Ishikawa (cell line): ENCODE measurements at regions not wholly inside any gene's neighbourhood (a gene's known extent, or its start where the extent isn't known, plus 50 kb on each side); places are given as distances from the start of the nearest gene placed in this dataset.

Experiments used
- CEBPB ChIP-seq: IDR thresholded peaks from 2 replicates; pipeline ENCODE4 v1.6.1; 2012
- CREB1 ChIP-seq: IDR thresholded peaks from 2 replicates; pipeline ENCODE4 v1.6.1; 2012; ENCODE audit warnings: low read depth
- EGR1 ChIP-seq: IDR thresholded peaks from 2 replicates; pipeline ENCODE4 v1.6.1; 2012
- EP300 ChIP-seq: IDR thresholded peaks from 2 replicates; pipeline ENCODE4 v1.6.1; 2012; ENCODE audit warnings: borderline replicate concordance
- FOXM1 ChIP-seq: IDR thresholded peaks from 2 replicates; pipeline ENCODE4 v1.6.1; 2012; ENCODE audit warnings: low read depth, borderline replicate concordance
- MAX ChIP-seq: IDR thresholded peaks from 2 replicates; pipeline ENCODE4 v1.6.1; 2012
- NFIC ChIP-seq: IDR thresholded peaks from 2 replicates; pipeline ENCODE4 v1.6.1; 2012
- RAD21 ChIP-seq: IDR thresholded peaks from 2 replicates; pipeline ENCODE4 v1.6.1; 2012; ENCODE audit warnings: low read depth
- REST ChIP-seq: IDR thresholded peaks from 2 replicates; pipeline ENCODE4 v1.6.1; 2012; ENCODE audit warnings: low read depth, mild to moderate bottlenecking
- TAF1 ChIP-seq: IDR thresholded peaks from 2 replicates; pipeline ENCODE4 v1.6.1; 2012; ENCODE audit warnings: low read depth, mild to moderate bottlenecking
- TCF12 ChIP-seq: IDR thresholded peaks from 2 replicates; pipeline ENCODE4 v1.6.1; 2012; ENCODE audit warnings: low read depth
- TEAD4 ChIP-seq: IDR thresholded peaks from 2 replicates; pipeline ENCODE4 v1.6.1; 2012
- USF1 ChIP-seq: IDR thresholded peaks from 2 replicates; pipeline ENCODE4 v1.6.1; 2012
- YY1 ChIP-seq: IDR thresholded peaks from 2 replicates; pipeline ENCODE4 v1.6.1; 2012; ENCODE audit warnings: low read depth
- ZBTB7A ChIP-seq: IDR thresholded peaks from 2 replicates; pipeline ENCODE4 v1.6.1; 2012; ENCODE audit warnings: low read depth

GRCh38 chr18:56152551-56153310 lies 485.7 kb downstream of the TXNL1 start:
- TF ChIP-seq CREB1 (no peak), TAF1 (no peak), EGR1 (no peak), FOXM1 (no peak), USF1 (no peak), MAX (no peak)

GRCh38 chr18:56148373-56148772 lies 490.0 kb downstream of the TXNL1 start:
- TF ChIP-seq USF1 (no peak), ZBTB7A (no peak), TCF12 (no peak), TEAD4 (no peak), EGR1 (no peak), FOXM1 (no peak), RAD21 (no peak), EP300 (no peak), REST (no peak), TAF1 (no peak), CREB1 (no peak), MAX (no peak), CEBPB (no peak), NFIC (no peak), YY1 (no peak)

- TF ChIP-seq ZBTB7A (no peak), CEBPB (no peak), EP300 (no peak), TAF1 (no peak), FOXM1 (no peak), CREB1 (no peak), TCF12 (no peak), NFIC (no peak)
These were observed 491.8 kb downstream of the TXNL1 start for GRCh38 chr18:56146565-56146964.

GRCh38 chr18:56142001-56142400 lies 496.4 kb downstream of the TXNL1 start:
- TF ChIP-seq CREB1 (no peak), REST (no peak), MAX (no peak)

GRCh38 chr18:56139792-56140254 lies 498.6 kb downstream of the TXNL1 start:
- TF ChIP-seq NFIC (no peak), CEBPB (no peak), FOXM1 (no peak)

GRCh38 chr18:56139372-56139771 lies 499.0 kb downstream of the TXNL1 start:
- TF ChIP-seq CREB1: no peak
- no peak for TF ChIP-seq EGR1
- TF ChIP-seq EP300: no peak
- TF ChIP-seq MAX: no peak
- TF ChIP-seq TEAD4: no peak
- no peak for TF ChIP-seq NFIC
- no peak for TF ChIP-seq YY1
- no peak for TF ChIP-seq ZBTB7A
- no peak for TF ChIP-seq TCF12
- no peak for TF ChIP-seq RAD21
